ENCODE measurements at regions not wholly inside any gene's neighbourhood (a gene's known extent, or its start where the extent isn't known, plus 50 kb on each side); places are given as distances from the start of the nearest gene placed in this dataset.

DNA sequence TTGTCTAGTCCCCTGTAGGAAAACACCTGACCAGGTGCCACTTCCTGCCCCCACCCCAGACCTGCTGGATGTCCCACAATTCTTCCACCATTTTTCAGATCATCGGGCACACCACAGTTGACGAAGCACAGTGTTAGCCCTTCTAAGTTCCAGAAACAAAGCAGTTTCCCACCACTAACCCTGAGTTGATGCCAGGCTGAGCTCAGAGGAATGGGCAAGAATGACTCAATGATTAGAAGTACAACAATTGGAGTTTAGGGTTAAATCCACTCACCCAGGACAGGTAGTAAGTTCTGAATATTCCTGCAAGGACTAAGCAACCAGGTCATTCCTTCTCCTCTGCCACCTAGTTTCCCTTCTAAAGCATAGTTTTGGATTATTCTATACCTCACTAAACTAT, 979.8 kb downstream of the BCL11B start:
- no peak for DNase-seq (ENCODE audit: missing footprints)
- intact Hi-C loops (cut with DNase I) = no loop called here
- ATAC-seq = no peak

DNA sequence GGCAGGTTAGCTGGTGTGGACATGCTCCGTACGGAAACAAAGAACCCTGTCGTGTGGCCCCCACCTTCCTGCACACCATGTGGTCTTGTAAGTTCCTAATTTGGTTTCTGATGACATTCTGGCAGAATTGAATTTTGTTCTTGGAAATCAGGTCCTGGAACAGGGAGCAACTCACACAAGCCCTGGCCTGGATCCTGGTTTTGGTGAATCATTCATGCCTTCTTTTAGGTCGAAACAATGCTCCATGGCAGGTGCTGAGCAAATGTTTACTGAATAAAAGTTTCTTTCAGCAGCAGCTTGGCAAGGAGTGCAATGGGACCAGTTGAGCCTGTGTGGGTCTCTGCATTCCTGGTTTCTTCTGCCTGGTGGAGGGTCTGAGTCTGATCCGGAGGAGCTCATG, 978.4 kb downstream of the BCL11B start:
- ATAC-seq = no peak
- intact Hi-C loops (cut with DNase I) = no loop called here
- no peak for DNase-seq (ENCODE audit: missing footprints)

DNA sequence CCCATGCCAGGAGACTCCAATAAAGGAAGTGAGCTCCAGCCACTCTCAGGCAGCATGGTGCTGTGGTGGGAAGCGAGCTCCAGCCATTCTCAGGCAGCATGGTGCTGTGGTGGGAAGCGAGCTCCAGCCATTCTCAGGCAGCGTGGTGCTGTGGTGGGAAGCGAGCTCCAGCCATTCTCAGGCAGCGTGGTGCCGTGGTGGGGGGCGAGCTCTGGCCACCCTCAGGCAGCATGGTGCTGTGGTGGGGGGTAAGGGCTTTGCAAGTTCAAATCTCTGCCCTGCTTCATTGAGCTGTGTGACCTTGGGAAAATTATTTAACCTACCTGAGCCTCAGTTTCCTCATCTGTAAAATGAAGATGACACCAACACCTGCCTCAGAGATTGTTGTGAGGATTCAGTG, 975.1 kb downstream of the BCL11B start:
- DNase-seq (ENCODE audit: missing footprints) (no peak), ATAC-seq (no peak)
- intact Hi-C loops (cut with DNase I) = no loop called here

GRCh38 chr14:98297567-98297966, 974.4 kb downstream of the BCL11B start:
- ATAC-seq (no peak), DNase-seq (ENCODE audit: missing footprints) (no peak)
- intact Hi-C loops (cut with DNase I) = no loop called here

- ATAC-seq = no peak
- intact Hi-C loops (cut with DNase I) = no loop called here
These were observed 973.3 kb downstream of the BCL11B start for GRCh38 chr14:98298481-98299244.

GRCh38 chr14:98301681-98302080, 970.3 kb downstream of the BCL11B start:
- DNase-seq (ENCODE audit: missing footprints) (no peak), ATAC-seq (no peak)
- intact Hi-C loops (cut with DNase I) = no loop called here

More at GRCh38 chr14:98298481-98299244, 973.3 kb downstream of the BCL11B start:
- no peak for DNase-seq (ENCODE audit: missing footprints)

GRCh38 chr14:98304574-98304973, 967.4 kb downstream of the BCL11B start:
- ATAC-seq (no peak), DNase-seq (ENCODE audit: missing footprints) (no peak)
- intact Hi-C loops (cut with DNase I) = no loop called here

DNA sequence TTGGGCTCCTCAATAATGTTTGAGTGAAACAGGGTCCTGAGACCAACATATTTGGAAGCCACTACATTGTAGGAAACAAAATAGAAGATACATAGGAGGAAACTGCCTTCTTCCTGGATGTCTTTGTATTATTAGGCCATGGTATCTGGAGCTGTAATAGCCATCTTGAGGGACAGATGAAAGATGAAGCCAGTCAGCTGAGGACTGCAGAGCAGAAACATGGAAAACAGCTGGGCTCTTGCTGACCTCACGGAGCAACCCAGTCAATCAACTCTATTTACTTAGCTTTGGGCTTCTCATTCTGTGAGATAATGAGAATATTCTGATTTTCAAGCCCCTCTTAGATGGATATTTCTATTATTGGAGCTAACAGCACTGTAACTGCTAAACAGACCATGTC, 962.4 kb downstream of the BCL11B start:
- DNase-seq (ENCODE audit: missing footprints) = no peak
- ATAC-seq = no peak
- intact Hi-C loops (cut with DNase I) = no loop called here

GRCh38 chr14:98312006-98312405, 960.0 kb downstream of the BCL11B start:
- intact Hi-C loops (cut with DNase I) = no loop called here
- no peak for DNase-seq (ENCODE audit: missing footprints)
- ATAC-seq = no peak

- ATAC-seq = no peak
These were observed 950.2 kb downstream of the BCL11B start for GRCh38 chr14:98321841-98322240.

DNA sequence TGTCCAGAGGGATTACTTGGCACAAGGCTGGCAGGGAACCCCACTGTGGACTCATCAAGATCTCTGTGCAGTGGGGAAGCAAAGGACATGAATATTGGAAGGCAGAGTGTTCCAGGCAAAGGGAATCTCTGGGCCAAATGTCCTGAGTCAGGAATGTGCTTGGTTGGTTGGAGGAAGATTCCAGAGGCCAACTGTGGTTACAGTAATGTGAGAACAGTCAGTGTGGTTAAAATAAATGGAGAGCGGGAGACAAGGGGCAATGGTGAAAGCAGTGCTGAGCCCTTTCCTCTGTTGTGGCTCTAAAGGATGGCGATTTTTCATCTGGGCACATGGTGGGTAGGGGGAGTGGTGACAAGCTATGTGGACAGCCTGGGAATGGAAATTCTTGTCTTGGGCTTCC, 948.2 kb downstream of the BCL11B start:
- ATAC-seq = no peak
- DNase-seq (ENCODE audit: missing footprints) = no peak
- intact Hi-C loops (cut with DNase I) = no loop called here

More at GRCh38 chr14:98321841-98322240, 950.2 kb downstream of the BCL11B start:
- intact Hi-C loops (cut with DNase I) = no loop called here
- no peak for DNase-seq (ENCODE audit: missing footprints)

GRCh38 chr14:98325761-98326160, 946.2 kb downstream of the BCL11B start:
- no peak for ATAC-seq
- intact Hi-C loops (cut with DNase I) = no loop called here
- DNase-seq (ENCODE audit: missing footprints) = no peak

- intact Hi-C loops (cut with DNase I) = no loop called here
- ATAC-seq (no peak), DNase-seq (ENCODE audit: missing footprints) (no peak)
These were observed 943.5 kb downstream of the BCL11B start for GRCh38 chr14:98328496-98328895.

DNA sequence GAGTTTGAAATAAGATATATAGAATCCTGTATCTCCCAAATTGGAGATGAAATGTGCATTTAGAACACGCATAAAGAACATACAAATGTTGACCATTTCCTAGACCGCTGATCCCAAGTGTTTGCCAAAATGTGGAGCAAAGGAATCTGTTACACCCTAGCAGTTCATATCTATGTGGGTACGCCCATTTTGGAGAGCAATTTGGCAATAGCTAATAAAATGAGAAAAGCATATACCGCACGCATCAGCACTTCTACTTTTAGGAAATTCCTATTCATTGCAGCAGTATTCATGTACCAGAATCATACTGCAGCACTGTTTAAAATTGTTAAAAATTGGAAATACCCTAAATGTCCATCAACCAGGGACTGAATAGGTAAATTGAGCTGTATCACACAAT, 937.8 kb downstream of the BCL11B start:
- no peak for DNase-seq (ENCODE audit: missing footprints)
- no peak for ATAC-seq
- intact Hi-C loops (cut with DNase I) = no loop called here

DNA sequence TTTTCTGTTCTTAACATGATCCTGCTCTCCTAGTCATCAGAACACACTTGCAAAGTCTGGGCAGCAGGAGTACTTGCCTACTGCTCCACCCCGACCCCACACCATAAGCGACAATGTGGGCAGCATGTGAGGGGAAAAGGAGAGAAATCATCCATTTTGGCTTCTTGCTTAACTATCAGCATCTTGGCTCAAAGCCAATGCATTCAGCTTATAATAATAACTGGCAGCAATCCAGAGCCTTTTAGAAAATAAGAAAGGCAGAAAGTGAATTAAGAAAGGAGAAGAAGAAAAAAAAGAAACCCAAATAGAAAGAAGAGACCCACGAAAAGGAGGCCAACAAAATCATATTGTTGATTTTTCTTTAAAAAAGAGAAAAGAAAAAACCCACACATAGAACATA, 930.8 kb downstream of the BCL11B start:
- ATAC-seq = no peak
- DNase-seq (ENCODE audit: missing footprints) = no peak
- intact Hi-C loops (cut with DNase I) = no loop called here

DNA sequence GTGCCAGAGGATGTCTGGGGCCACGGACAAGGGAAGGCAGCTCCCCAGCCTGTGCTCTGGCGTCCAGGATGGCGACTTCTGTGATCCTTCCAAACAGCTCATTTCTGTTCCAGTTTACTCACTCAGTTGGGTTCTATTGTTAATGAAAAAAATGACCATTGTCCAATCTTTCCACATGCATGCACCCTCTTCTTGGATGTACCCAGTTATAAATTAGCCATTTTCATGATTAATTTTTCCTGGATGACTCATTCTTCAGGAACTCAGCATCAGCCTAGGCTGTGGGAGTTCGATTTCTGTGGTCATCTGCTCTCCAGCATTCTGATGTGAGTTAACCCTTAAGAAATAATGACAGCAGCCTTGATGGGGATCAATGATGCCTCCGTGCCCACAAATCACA, 926.8 kb downstream of the BCL11B start:
- ATAC-seq (no peak), DNase-seq (ENCODE audit: missing footprints) (no peak)
- intact Hi-C loops (cut with DNase I) = no loop called here

GRCh38 chr14:98347686-98348085, 924.3 kb downstream of the BCL11B start:
- ATAC-seq = no peak
- intact Hi-C loops (cut with DNase I) = no loop called here
- no peak for DNase-seq (ENCODE audit: missing footprints)

GRCh38 chr14:98348505-98348904, 923.5 kb downstream of the BCL11B start:
- DNase-seq (ENCODE audit: missing footprints) (no peak), ATAC-seq (no peak)
- intact Hi-C loops (cut with DNase I) = no loop called here

GRCh38 chr14:98350213-98350612, 921.8 kb downstream of the BCL11B start:
- ATAC-seq = no peak
- intact Hi-C loops (cut with DNase I) = no loop called here

GRCh38 chr14:98364961-98365360, 907.0 kb downstream of the BCL11B start:
- intact Hi-C loops (cut with DNase I) = no loop called here
- ATAC-seq (no peak), DNase-seq (ENCODE audit: missing footprints) (no peak)

More at GRCh38 chr14:98350213-98350612, 921.8 kb downstream of the BCL11B start:
- no peak for DNase-seq (ENCODE audit: missing footprints)

DNA sequence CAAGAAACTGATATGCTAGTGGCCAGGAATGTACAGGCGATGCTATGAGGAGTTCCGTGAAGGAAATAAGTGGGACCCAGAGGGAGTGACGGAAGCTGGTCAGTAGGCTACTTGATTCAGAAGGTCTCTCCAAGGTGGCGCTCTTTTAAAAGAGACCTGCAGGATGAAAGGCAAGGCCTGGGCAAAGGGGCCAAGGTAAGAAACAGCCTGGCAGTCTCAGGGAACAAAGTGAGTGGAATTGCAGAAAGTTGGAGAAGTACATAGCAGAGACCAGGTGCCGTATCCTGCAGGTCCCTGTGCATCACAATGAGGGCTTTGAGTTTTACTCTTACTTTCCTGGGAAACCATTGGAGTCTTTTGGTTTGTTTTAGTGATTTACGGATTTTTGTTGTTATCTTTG, 905.6 kb downstream of the BCL11B start:
- ATAC-seq (no peak), DNase-seq (ENCODE audit: missing footprints) (no peak)
- intact Hi-C loops (cut with DNase I) = no loop called here

Measured in Right ventricle myocardium inferior (tissue), 1 donor.